ENCODE measurements at regions not wholly inside any gene's neighbourhood (a gene's known extent, or its start where the extent isn't known, plus 50 kb on each side); places are given as distances from the start of the nearest gene placed in this dataset.

DNA sequence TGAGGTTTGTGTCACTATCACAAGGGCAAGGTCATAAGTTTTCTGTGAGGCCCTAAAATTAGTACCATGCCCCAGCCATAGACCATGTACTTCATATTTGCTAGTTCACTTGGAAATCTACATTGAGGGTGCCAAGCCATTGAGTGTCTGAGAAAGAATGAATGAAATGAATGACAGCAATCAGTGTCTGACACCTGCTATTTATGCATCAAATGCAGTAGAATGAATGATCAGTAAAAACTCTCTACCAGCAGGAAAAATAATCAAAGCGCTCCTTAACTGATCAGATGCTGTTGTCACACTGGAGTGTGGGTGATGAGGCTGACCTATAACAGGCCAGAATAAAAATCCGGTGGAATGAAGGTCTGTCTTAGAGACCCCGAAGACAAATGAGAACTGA, 467.9 kb upstream of the B3GAT1 start:
- no peak for DNase-seq (ENCODE audit: extremely low spot score)
- TF ChIP-seq, protein P1, sequence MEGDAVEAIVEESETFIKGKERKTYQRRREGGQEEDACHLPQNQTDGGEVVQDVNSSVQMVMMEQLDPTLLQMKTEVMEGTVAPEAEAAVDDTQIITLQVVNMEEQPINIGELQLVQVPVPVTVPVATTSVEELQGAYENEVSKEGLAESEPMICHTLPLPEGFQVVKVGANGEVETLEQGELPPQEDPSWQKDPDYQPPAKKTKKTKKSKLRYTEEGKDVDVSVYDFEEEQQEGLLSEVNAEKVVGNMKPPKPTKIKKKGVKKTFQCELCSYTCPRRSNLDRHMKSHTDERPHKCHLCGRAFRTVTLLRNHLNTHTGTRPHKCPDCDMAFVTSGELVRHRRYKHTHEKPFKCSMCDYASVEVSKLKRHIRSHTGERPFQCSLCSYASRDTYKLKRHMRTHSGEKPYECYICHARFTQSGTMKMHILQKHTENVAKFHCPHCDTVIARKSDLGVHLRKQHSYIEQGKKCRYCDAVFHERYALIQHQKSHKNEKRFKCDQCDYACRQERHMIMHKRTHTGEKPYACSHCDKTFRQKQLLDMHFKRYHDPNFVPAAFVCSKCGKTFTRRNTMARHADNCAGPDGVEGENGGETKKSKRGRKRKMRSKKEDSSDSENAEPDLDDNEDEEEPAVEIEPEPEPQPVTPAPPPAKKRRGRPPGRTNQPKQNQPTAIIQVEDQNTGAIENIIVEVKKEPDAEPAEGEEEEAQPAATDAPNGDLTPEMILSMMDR (IDR thresholded peaks at IDR 0.05; ENCODE audit: control extremely low read depth, extremely low read depth, low read depth, missing control alignments): no peak
- ChIA-PET CTCF (interaction anchor here (0.9 to 2.0 kb wide), 2 partner anchors 12 to 13 kb away, joined by 3 to 8 read pairs; no protein-coding TSS in a partner anchor), POLR2A (no interaction called here)

DNA sequence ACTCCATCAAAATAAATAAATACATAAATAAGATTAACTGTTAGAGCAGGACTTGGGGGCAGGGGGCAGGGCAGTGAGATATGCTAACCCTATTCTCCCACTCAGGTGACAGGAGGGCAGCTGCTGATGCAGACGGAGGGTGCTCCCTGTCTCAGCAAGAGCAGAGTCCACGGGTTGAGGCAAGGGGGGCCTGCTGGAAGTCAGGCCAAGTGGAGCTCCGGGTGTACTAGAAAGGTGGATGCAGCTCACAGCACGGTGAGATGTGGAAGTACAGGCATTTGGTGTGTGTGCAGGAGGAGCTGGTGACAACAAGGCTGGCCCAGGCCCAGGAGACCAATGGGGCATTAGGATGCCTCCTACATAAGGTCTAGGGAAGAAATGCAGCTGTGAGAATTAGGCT, 467.3 kb upstream of the B3GAT1 start:
- CTCF ChIA-PET: interaction anchor here (2.0 kb wide), 1 partner anchor 11 kb away, joined by 8 read pairs; no protein-coding TSS in a partner anchor
- POLR2A ChIA-PET: no interaction called here
- no peak for DNase-seq (ENCODE audit: extremely low spot score)
- TF ChIP-seq, protein P1 (IDR thresholded peaks at IDR 0.05; ENCODE audit: control extremely low read depth, extremely low read depth, low read depth, missing control alignments): no peak

DNA sequence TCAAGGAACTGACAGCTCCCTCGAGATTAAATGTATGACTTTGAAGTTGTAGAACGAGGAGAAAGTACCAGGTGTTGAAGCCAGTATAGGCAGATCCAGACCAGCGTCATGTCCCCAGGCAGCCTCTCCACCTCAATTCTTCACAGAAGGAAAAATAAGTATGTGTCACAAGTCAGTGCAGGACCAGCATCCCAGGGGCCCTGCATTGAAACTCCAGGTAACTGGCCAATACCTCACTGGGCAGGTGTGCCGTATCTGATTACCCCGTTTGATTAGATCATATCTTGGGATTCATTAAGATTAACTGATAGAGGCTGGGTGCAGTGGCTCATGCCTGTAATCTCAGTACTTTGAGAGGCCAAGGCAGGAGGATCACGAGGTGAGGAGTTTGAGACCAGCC, 466.7 kb upstream of the B3GAT1 start:
- CTCF ChIA-PET: interaction anchor here (2.0 kb wide), 1 partner anchor 10 kb away, joined by 8 read pairs; no protein-coding TSS in a partner anchor
- TF ChIP-seq, protein P1 (IDR thresholded peaks at IDR 0.05; ENCODE audit: control extremely low read depth, extremely low read depth, low read depth, missing control alignments): no peak
- DNase-seq (ENCODE audit: extremely low spot score): no peak

DNA sequence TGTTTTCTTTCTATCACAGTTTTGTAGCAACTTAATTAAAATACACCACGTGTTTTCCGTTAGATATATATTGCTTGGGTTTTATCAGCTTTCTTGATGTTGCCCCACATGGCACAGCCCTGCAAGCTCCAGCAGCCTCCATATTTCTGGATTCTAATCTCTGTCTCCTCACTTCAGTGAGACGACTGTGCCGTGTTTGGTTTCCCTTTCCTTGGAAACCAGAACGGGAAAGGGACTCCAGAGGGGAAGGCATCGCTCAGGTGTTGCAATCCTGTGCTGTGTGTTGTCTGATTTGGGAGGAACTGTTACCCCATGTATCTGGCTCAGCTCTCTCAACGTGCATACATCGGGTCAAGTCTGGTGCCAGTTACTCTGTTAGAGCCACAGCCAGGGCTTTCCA, 464.2 kb upstream of the B3GAT1 start:
- TF ChIP-seq, protein P1 (IDR thresholded peaks at IDR 0.05; ENCODE audit: control extremely low read depth, extremely low read depth, low read depth, missing control alignments): no peak
- ChIA-PET POLR2A (no interaction called here), CTCF (interaction anchor here (1.5 kb wide), 1 partner anchor 8 kb away, joined by 6 read pairs; no protein-coding TSS in a partner anchor)
- DNase-seq (ENCODE audit: extremely low spot score): no peak

More for the DNA sequence above, 466.7 kb upstream of the B3GAT1 start:
- POLR2A ChIA-PET: no interaction called here

DNA sequence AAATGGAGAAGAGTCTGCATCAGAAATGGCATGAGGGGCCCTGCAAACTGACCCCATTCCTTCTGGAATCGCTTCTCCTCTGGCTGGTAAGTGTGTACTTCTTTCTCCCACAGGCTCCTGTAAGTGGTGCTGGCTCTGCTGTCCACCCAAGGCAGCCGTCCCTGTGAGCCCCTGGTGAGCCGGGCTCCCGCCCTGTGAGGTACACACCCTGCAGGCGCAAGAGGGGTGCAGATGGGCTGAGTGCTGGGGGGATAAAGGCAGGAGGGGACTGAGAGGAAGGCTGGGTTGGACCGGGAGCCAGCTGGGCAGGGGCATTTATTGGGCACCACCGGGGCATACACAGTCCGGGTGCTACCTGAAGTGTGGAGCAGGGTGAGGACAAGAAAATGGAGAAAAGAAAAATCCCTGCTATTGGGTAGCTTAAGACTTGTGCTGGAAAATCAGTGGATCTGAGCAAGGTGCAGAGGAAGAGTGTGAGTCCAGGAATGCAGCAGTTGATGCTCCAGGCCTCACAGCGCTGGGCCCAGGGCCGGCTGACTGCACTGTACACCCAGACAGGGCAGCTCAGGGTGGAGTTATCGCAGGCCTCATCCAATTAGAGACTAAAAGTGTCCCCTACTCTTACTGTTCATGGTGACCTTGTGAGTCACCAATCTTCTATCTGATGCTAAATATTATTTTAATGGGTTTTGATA, 455.1 kb upstream of the B3GAT1 start:
- CTCF ChIA-PET: interaction anchor here (1.3 to 2.3 kb wide), 4 partner anchors 9 to 20 kb away, joined by 3 to 15 read pairs (median 6); no protein-coding TSS in a partner anchor
- DNase-seq (ENCODE audit: extremely low spot score): no peak
- TF ChIP-seq, protein P1 (IDR thresholded peaks at IDR 0.05; ENCODE audit: control extremely low read depth, extremely low read depth, low read depth, missing control alignments): no peak
- POLR2A ChIA-PET: no interaction called here

DNA sequence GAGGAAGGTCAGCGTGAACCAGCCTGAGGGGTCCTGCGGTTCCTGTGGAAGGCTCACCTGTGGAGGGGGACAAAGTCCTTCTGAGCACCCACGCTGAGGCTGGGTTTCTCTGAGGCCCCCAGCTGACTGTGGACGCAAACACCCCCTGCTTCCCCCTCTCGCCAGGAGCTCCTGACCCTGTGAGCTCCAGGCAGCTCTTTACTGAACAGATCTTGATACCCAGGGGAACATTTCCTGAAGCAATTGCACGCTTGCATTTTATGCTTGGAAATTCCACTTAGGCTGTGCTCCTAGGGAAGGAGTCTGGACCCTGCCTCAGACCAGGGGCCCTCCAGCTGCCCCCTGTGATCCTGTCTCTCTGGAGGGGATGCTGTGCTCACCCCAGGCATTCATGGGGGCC, 454.2 kb upstream of the B3GAT1 start:
- DNase-seq (ENCODE audit: extremely low spot score): no peak
- POLR2A ChIA-PET: no interaction called here
- CTCF ChIA-PET: interaction anchor here (1.2 kb wide), 1 partner anchor 20 kb away, joined by 3 read pairs; no protein-coding TSS in a partner anchor
- TF ChIP-seq, protein P1 (IDR thresholded peaks at IDR 0.05; ENCODE audit: control extremely low read depth, extremely low read depth, low read depth, missing control alignments): no peak

Measured in GM10248 (cell line).